SK-N-MC (cell line): ENCODE measurements at regions not wholly inside any gene's neighbourhood (a gene's known extent, or its start where the extent isn't known, plus 50 kb on each side); places are given as distances from the start of the nearest gene placed in this dataset.
"Not testable (repeated sequence)": the region's sequence is repeated elsewhere in the genome, so short reads cannot be mapped to it uniquely, and the experiment has no call there.

Source experiments
- DNase-seq: peaks from one replicate; pipeline ENCODE4 v3.0.0-alpha.2; 2011; ENCODE audit warnings: low read depth, low spot score
- H3K27ac ChIP-seq: fragments of 200-600 bp; sonication (generic); 2 replicates; pipeline ENCODE4 v1.5.1; 2016; ENCODE audit warnings: mixed run types
- H3K36me3 ChIP-seq: fragments of 200-600 bp; sonication (generic); 2 replicates; pipeline ENCODE4 v1.6.1; 2017; ENCODE audit warnings: antibody characterized with exemption, low read length, mixed read lengths; ENCODE audit not compliant: insufficient read depth
- H3K4me3 ChIP-seq: fragments of 200-600 bp; sonication (generic); 2 replicates; pipeline ENCODE4 v1.5.1; 2016
- H3K9ac ChIP-seq: fragments of 200-600 bp; sonication (generic); 2 replicates; pipeline ENCODE4 v1.8.0; 2017; ENCODE audit warnings: mixed run types, mixed read lengths; ENCODE audit not compliant: insufficient read length
- H3K9me3 ChIP-seq: fragments of 200-600 bp; sonication (generic); 2 replicates; pipeline ENCODE4 v1.6.1; 2017; ENCODE audit warnings: low read depth, mild to moderate bottlenecking, antibody characterized with exemption, low read length, moderate library complexity, mixed read lengths
- EZH2 ChIP-seq: fragments of 200-600 bp; sonication (generic); IDR thresholded peaks from one replicate; pipeline ENCODE4 v1.6.1; 2017; ENCODE audit warnings: antibody characterized with exemption
- FOXP2 ChIP-seq: optimal IDR thresholded peaks from 2 replicates; pipeline ENCODE3; 2011; ENCODE audit warnings: mild to moderate bottlenecking, moderate library complexity; ENCODE audit not compliant: insufficient read depth; ENCODE audit errors: extremely low read length, control extremely low read depth
- POLR2AphosphoS5 ChIP-seq: IDR thresholded peaks from 2 replicates; pipeline ENCODE4 v1.6.1; 2012; ENCODE audit warnings: mild to moderate bottlenecking, low read depth, low read length, borderline replicate concordance

GRCh38 chr4:38327174-38327573 lies 336.8 kb upstream of the KLF3 start:
- H3K9me3 ChIP-seq: no peaks in the 10 kb centered on the region
- H3K27ac ChIP-seq: no peak overlapping the region
- no peak for DNase-seq
- TF ChIP-seq POLR2AphosphoS5 (no peak), FOXP2 (no peak), EZH2 (no peak)
- H3K9ac ChIP-seq: no peak overlapping the region
- H3K4me3 ChIP-seq: no peak overlapping the region
- no peaks in the 10 kb centered on the region for H3K36me3 ChIP-seq

- Histone ChIP-seq H3K27ac (no peak overlapping the region), H3K4me3 (no peak overlapping the region), H3K36me3 (no peaks in the 10 kb centered on the region), H3K9ac (no peak overlapping the region), H3K9me3 (no peaks in the 10 kb centered on the region)
- no peak for DNase-seq
- no peak for TF ChIP-seq FOXP2
- no peak for TF ChIP-seq EZH2
- TF ChIP-seq POLR2AphosphoS5: no peak
Measured at GRCh38 chr4:38328989-38329729, 334.8 kb upstream of the KLF3 start.

- TF ChIP-seq EZH2 (no peak), FOXP2 (no peak), POLR2AphosphoS5 (no peak)
- no peak overlapping the region for H3K4me3 ChIP-seq
- no peaks in the 10 kb centered on the region for H3K9me3 ChIP-seq
- H3K9ac ChIP-seq: no peak overlapping the region
- H3K27ac ChIP-seq: no peak overlapping the region
- no peaks in the 10 kb centered on the region for H3K36me3 ChIP-seq
- DNase-seq: no peak
Measured at GRCh38 chr4:38330321-38330720, 333.7 kb upstream of the KLF3 start.

GRCh38 chr4:38330936-38331335 lies 333.1 kb upstream of the KLF3 start:
- H3K4me3 ChIP-seq: no peak overlapping the region
- H3K27ac ChIP-seq: no peak overlapping the region
- no peak for DNase-seq
- no peaks in the 10 kb centered on the region for H3K9me3 ChIP-seq
- H3K36me3 ChIP-seq: no peaks in the 10 kb centered on the region
- H3K9ac ChIP-seq: no peak overlapping the region
- TF ChIP-seq POLR2AphosphoS5: no peak

GRCh38 chr4:38332699-38333098 lies 331.3 kb upstream of the KLF3 start:
- H3K9ac ChIP-seq: no peak overlapping the region
- no peak overlapping the region for H3K27ac ChIP-seq
- no peak overlapping the region for H3K4me3 ChIP-seq
- no peak for TF ChIP-seq POLR2AphosphoS5
- no peak for TF ChIP-seq EZH2
- TF ChIP-seq FOXP2: no peak
- no peaks in the 10 kb centered on the region for H3K36me3 ChIP-seq
- no peaks in the 10 kb centered on the region for H3K9me3 ChIP-seq
- no peak for DNase-seq

GRCh38 chr4:38333219-38333618 lies 330.8 kb upstream of the KLF3 start:
- TF ChIP-seq POLR2AphosphoS5 (no peak), FOXP2 (no peak), EZH2 (no peak)
- Histone ChIP-seq H3K4me3 (no peak overlapping the region), H3K27ac (no peak overlapping the region), H3K9ac (no peak overlapping the region), H3K9me3 (no peaks in the 10 kb centered on the region), H3K36me3 (no peaks in the 10 kb centered on the region)
- DNase-seq: no peak

- DNase-seq: no peak
- Histone ChIP-seq H3K36me3 (no peaks in the 10 kb centered on the region), H3K27ac (0 out of 2 replicates have a peak overlapping the region, but pooled peaks have one; percentile 54), H3K9me3 (no peaks in the 10 kb centered on the region), H3K4me3 (no peak overlapping the region), H3K9ac (no peak overlapping the region)
- TF ChIP-seq EZH2 (no peak), FOXP2 (no peak), POLR2AphosphoS5 (no peak)
Measured at GRCh38 chr4:38334791-38335190, 329.2 kb upstream of the KLF3 start.

GRCh38 chr4:38338939-38339338 lies 325.1 kb upstream of the KLF3 start:
- H3K9me3 ChIP-seq, DNase-seq, H3K36me3 ChIP-seq, H3K9ac ChIP-seq, H3K4me3 ChIP-seq, H3K27ac ChIP-seq: not testable (repeated sequence)

GRCh38 chr4:38343608-38344007 lies 320.4 kb upstream of the KLF3 start:
- DNase-seq: no peak
- Histone ChIP-seq H3K9me3 (no peaks in the 10 kb centered on the region), H3K9ac (no peak overlapping the region), H3K4me3 (no peak overlapping the region), H3K27ac (no peak overlapping the region), H3K36me3 (no peaks in the 10 kb centered on the region)
- TF ChIP-seq FOXP2 (no peak), POLR2AphosphoS5 (no peak), EZH2 (no peak)

GRCh38 chr4:38344929-38345328 lies 319.1 kb upstream of the KLF3 start:
- no peak for DNase-seq
- H3K27ac ChIP-seq: no peak overlapping the region
- no peaks in the 10 kb centered on the region for H3K36me3 ChIP-seq
- H3K4me3 ChIP-seq: no peak overlapping the region
- H3K9ac ChIP-seq: no peak overlapping the region
- no peaks in the 10 kb centered on the region for H3K9me3 ChIP-seq
- TF ChIP-seq FOXP2: no peak
- TF ChIP-seq POLR2AphosphoS5: no peak
- no peak for TF ChIP-seq EZH2
